MM.1S (cell line): ENCODE measurements at regions not wholly inside any gene's neighbourhood (a gene's known extent, or its start where the extent isn't known, plus 50 kb on each side); places are given as distances from the start of the nearest gene placed in this dataset.

ENCODE experiments used
- EZH2 ChIP-seq: fragments of 300-600 bp; sonication (generic); optimal IDR thresholded peaks from 2 replicates; pipeline ENCODE3; 2017; ENCODE audit warnings: low read depth, mild to moderate bottlenecking, antibody characterized with exemption, low read length, mixed read lengths
- EZH2phosphoT487 ChIP-seq: fragments of 300-600 bp; sonication (generic); IDR thresholded peaks from 2 replicates; pipeline ENCODE4 v1.6.1; 2018; ENCODE audit warnings: antibody characterized with exemption, low read length
- TF ChIP-seq, protein P1 (sequence below): fragments of 300-600 bp; sonication (generic); IDR thresholded peaks from 2 replicates; pipeline ENCODE4 v1.5.1; 2016; ENCODE audit warnings: antibody characterized with exemption, low read length, mixed read lengths

- TF ChIP-seq, protein P1, sequence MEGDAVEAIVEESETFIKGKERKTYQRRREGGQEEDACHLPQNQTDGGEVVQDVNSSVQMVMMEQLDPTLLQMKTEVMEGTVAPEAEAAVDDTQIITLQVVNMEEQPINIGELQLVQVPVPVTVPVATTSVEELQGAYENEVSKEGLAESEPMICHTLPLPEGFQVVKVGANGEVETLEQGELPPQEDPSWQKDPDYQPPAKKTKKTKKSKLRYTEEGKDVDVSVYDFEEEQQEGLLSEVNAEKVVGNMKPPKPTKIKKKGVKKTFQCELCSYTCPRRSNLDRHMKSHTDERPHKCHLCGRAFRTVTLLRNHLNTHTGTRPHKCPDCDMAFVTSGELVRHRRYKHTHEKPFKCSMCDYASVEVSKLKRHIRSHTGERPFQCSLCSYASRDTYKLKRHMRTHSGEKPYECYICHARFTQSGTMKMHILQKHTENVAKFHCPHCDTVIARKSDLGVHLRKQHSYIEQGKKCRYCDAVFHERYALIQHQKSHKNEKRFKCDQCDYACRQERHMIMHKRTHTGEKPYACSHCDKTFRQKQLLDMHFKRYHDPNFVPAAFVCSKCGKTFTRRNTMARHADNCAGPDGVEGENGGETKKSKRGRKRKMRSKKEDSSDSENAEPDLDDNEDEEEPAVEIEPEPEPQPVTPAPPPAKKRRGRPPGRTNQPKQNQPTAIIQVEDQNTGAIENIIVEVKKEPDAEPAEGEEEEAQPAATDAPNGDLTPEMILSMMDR: no peak
- no peak for TF ChIP-seq EZH2
- no peak for TF ChIP-seq EZH2phosphoT487
Measured at GRCh38 chr16:13507530-13507929, 412.4 kb upstream of the ERCC4 start.
